Smooth muscle cell (in vitro differentiated cells): ENCODE measurements at regions not wholly inside any gene's neighbourhood (a gene's known extent, or its start where the extent isn't known, plus 50 kb on each side); places are given as distances from the start of the nearest gene placed in this dataset.

ENCODE experiments used
- DNase-seq: peaks from one replicate; lab custom pipeline; 2025; ENCODE audit not compliant: unreplicated experiment; lab: John Stamatoyannopoulos, UW
- H2AFZ ChIP-seq: fragments of 200-600 bp; sonication (generic); 2 replicates; pipeline ENCODE4 v1.6.0; 2016; ENCODE audit warnings: antibody characterized with exemption, low read depth, mild to moderate bottlenecking
- H3F3A ChIP-seq: fragments of 200-600 bp; sonication (generic); 2 replicates; pipeline ENCODE4 v1.6.0; 2017; ENCODE audit warnings: antibody characterized with exemption, low read depth
- H3K27ac ChIP-seq: fragments of 200-600 bp; sonication (generic); 2 replicates; pipeline ENCODE4 v1.5.1; 2016; ENCODE audit warnings: low read depth, mild to moderate bottlenecking
- H3K27me3 ChIP-seq: fragments of 200-600 bp; sonication (generic); 2 replicates; pipeline ENCODE4 v1.6.1; 2016; ENCODE audit warnings: low read depth, mild to moderate bottlenecking
- H3K36me3 ChIP-seq: fragments of 200-600 bp; sonication (generic); 2 replicates; pipeline ENCODE4 v1.5.1; 2016; ENCODE audit warnings: low read depth
- H3K4me1 ChIP-seq: fragments of 200-600 bp; sonication (generic); 2 replicates; pipeline ENCODE4 v1.5.1; 2016; ENCODE audit warnings: low read depth
- H3K4me2 ChIP-seq: fragments of 200-600 bp; sonication (generic); 2 replicates; pipeline ENCODE4 v1.6.0; 2016; ENCODE audit warnings: mild to moderate bottlenecking
- H3K4me3 ChIP-seq: fragments of 200-600 bp; sonication (generic); 2 replicates; pipeline ENCODE4 v1.5.1; 2016; ENCODE audit warnings: mild to moderate bottlenecking
- H3K79me2 ChIP-seq: fragments of 200-600 bp; sonication (generic); 2 replicates; pipeline ENCODE4 v1.6.0; 2016; ENCODE audit warnings: low read depth, mild to moderate bottlenecking
- H3K9ac ChIP-seq: fragments of 200-600 bp; sonication (generic); 2 replicates; pipeline ENCODE4 v1.6.0; 2016; ENCODE audit warnings: low read depth
- H3K9me3 ChIP-seq: fragments of 200-600 bp; sonication (generic); replicated peaks from 2 replicates; pipeline ENCODE4 v1.5.1; 2016; ENCODE audit warnings: low read depth
- H4K20me1 ChIP-seq: fragments of 200-600 bp; sonication (generic); 2 replicates; pipeline ENCODE4 v1.6.0; 2016; ENCODE audit warnings: low read depth
- WGBS: methylation state at CpG from one replicate; pipeline ENCODE4 v1.1.7; 2016; ENCODE audit warnings: low lambda C conversion rate; 5-methylcytosine and 5-hydroxymethylcytosine counted together
- TF ChIP-seq, protein P1 (sequence below): fragments of 200-600 bp; sonication (generic); IDR thresholded peaks from 2 replicates; pipeline ENCODE4 v1.5.1; 2017; ENCODE audit warnings: borderline replicate concordance, mild to moderate bottlenecking, antibody characterized with exemption; ENCODE audit not compliant: insufficient read depth, poor library complexity, severe bottlenecking

DNA sequence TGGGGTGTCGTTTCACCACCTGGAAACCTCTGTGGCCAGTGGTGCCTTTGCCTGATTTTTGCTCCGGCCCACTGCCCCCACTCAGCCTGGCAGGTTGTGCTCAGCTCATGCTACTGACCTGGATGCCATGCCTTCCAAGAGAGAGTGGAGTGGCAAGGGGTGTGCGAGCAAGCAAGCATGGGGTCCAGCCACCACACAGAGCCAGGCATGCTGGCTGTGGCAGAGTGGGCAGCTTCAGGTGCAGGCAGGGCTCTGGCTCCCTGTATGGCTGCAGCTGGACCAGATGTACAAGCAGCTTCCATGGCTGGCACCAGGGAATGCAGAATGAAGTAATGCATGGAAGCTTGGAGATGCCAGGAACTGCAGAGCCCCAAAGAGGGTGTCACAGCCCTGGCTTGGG lies 620.5 kb upstream of the SETBP1 start:
- 88% methylated on average over 3 of the region's 3 CpGs for WGBS
- TF ChIP-seq, protein P1, sequence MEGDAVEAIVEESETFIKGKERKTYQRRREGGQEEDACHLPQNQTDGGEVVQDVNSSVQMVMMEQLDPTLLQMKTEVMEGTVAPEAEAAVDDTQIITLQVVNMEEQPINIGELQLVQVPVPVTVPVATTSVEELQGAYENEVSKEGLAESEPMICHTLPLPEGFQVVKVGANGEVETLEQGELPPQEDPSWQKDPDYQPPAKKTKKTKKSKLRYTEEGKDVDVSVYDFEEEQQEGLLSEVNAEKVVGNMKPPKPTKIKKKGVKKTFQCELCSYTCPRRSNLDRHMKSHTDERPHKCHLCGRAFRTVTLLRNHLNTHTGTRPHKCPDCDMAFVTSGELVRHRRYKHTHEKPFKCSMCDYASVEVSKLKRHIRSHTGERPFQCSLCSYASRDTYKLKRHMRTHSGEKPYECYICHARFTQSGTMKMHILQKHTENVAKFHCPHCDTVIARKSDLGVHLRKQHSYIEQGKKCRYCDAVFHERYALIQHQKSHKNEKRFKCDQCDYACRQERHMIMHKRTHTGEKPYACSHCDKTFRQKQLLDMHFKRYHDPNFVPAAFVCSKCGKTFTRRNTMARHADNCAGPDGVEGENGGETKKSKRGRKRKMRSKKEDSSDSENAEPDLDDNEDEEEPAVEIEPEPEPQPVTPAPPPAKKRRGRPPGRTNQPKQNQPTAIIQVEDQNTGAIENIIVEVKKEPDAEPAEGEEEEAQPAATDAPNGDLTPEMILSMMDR: no peak
- H3K36me3 ChIP-seq: no peaks in the 10 kb centered on the region

DNA sequence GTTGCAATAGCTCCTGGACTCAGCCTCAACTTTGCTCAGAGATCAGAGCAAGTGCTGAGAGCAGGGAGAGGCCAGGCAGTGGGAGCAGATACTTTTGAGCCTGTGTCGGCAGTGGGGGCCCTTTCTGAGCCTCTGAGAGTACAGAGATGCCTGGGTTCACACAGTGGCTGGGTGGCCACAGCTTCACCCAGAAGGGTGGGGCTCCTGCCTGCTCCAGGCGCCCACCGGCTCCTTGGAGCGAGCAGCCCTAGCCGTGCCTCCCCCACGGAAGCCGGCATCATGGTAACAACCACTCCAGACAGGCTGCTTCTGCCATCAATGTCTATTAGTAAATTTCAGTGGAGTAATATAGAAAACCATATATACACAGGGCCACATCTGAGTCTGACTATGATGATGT lies 619.2 kb upstream of the SETBP1 start:
- Histone ChIP-seq H2AFZ (no peak overlapping the region), H3K27me3 (no peaks in the 10 kb centered on the region), H3K36me3 (no peaks in the 10 kb centered on the region), H3F3A (no peaks in the 10 kb centered on the region), H3K4me2 (no peak overlapping the region), H3K9me3 (no peaks in the 10 kb centered on the region), H3K9ac (no peak overlapping the region), H3K27ac (no peak overlapping the region), H3K4me1 (no peaks in the 10 kb centered on the region), H3K79me2 (no peaks in the 10 kb centered on the region), H3K4me3 (no peak overlapping the region), H4K20me1 (no peaks in the 10 kb centered on the region)
- TF ChIP-seq, protein P1: no peak
- 97% methylated on average over 7 of the region's 7 CpGs for WGBS
- no peak for DNase-seq

More for the DNA sequence above, 620.5 kb upstream of the SETBP1 start:
- H3K4me1 ChIP-seq: no peaks in the 10 kb centered on the region
- H3K9me3 ChIP-seq: no peaks in the 10 kb centered on the region
- no peak overlapping the region for H3K4me3 ChIP-seq
- H3F3A ChIP-seq: no peaks in the 10 kb centered on the region
- DNase-seq: no peak
- H4K20me1 ChIP-seq: no peaks in the 10 kb centered on the region
- H3K27me3 ChIP-seq: no peaks in the 10 kb centered on the region
- no peak overlapping the region for H3K9ac ChIP-seq
- no peak overlapping the region for H2AFZ ChIP-seq
- H3K4me2 ChIP-seq: no peak overlapping the region
- H3K79me2 ChIP-seq: no peaks in the 10 kb centered on the region
- H3K27ac ChIP-seq: no peak overlapping the region

DNA sequence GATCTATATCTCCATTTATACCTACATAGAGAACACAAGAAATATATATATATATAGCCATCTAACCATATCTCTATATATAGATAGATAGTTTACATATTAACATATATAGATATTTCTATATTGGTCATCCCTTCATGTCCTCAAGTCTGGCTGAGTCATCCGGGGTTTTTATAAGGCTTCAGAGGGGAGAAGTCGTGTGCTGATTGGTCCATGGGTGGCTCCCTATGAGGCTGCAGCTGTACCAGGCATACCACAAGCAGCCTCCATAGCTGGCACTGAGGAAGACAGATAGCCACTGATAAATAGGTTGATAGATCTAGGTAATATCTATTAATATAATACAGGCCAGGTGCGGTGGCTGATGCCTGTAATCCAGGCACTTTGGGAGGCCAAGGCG lies 618.3 kb upstream of the SETBP1 start:
- H3K36me3 ChIP-seq: no peaks in the 10 kb centered on the region
- no peak overlapping the region for H3K4me2 ChIP-seq
- no peak overlapping the region for H3K4me3 ChIP-seq
- TF ChIP-seq, protein P1: no peak
- no peak overlapping the region for H3K27ac ChIP-seq
- H4K20me1 ChIP-seq: no peaks in the 10 kb centered on the region
- H2AFZ ChIP-seq: no peak overlapping the region
- no peaks in the 10 kb centered on the region for H3K79me2 ChIP-seq
- no peaks in the 10 kb centered on the region for H3F3A ChIP-seq
- H3K9me3 ChIP-seq: no peaks in the 10 kb centered on the region
- H3K9ac ChIP-seq: no peak overlapping the region
- H3K27me3 ChIP-seq: no peaks in the 10 kb centered on the region
- no peaks in the 10 kb centered on the region for H3K4me1 ChIP-seq
- 91% methylated on average over 4 of the region's 4 CpGs for WGBS
- DNase-seq: no peak

DNA sequence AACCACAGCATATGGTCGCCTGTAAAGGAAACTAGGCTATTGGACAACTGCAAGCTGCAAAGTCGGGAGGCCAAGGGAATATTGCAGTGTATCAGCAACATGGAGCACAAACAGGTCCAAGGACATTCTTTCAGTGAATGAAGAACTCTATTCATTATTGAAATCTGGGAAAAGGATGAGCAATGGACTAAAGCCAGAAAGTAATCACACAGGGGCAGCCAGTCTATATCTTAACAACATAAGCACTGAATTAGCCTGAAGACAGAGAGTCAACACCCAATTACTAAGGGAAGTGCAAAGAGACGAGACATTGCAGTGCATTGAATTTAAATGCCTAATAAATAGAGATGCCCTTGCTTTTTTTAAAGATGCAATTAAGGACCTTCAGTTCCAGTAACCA lies 615.5 kb upstream of the SETBP1 start:
- Histone ChIP-seq H3K27me3 (no peaks in the 10 kb centered on the region), H3K9ac (no peak overlapping the region), H3K4me1 (no peaks in the 10 kb centered on the region), H3K9me3 (no peaks in the 10 kb centered on the region), H3F3A (no peaks in the 10 kb centered on the region), H4K20me1 (no peaks in the 10 kb centered on the region), H2AFZ (no peak overlapping the region), H3K27ac (no peak overlapping the region), H3K36me3 (no peaks in the 10 kb centered on the region), H3K4me3 (no peak overlapping the region), H3K4me2 (no peak overlapping the region), H3K79me2 (no peaks in the 10 kb centered on the region)
- TF ChIP-seq, protein P1: no peak
- 41% methylated on average over 3 of the region's 3 CpGs for WGBS
- no peak for DNase-seq
